HAP-1 (cell line): ENCODE measurements at regions not wholly inside any gene's neighbourhood (a gene's known extent, or its start where the extent isn't known, plus 50 kb on each side); places are given as distances from the start of the nearest gene placed in this dataset.

Experiments used
- DNase-seq, 2 experiments: peaks; one replicate each; pipeline ENCODE4 v3.0.0-alpha.2; 2016 to 2020; ENCODE audit warnings: low spot score in 2 of 2
- H3K27me3 ChIP-seq: fragments of 250-450 bp; sonication (Bioruptor Pico); 2 replicates; pipeline ENCODE4 v1.5.1; 2020; ENCODE audit warnings: low read depth, mild to moderate bottlenecking, moderate library complexity
- H3K36me3 ChIP-seq: fragments of 250-450 bp; sonication (Bioruptor Pico); replicated peaks from 2 replicates; pipeline ENCODE4 v1.5.1; 2020; ENCODE audit warnings: mild to moderate bottlenecking
- H3K4me1 ChIP-seq: fragments of 250-450 bp; sonication (Bioruptor Pico); 2 replicates; pipeline ENCODE4 v1.5.1; 2020; ENCODE audit warnings: mild to moderate bottlenecking
- H3K4me3 ChIP-seq: fragments of 250-450 bp; sonication (Bioruptor Pico); 2 replicates; pipeline ENCODE4 v1.5.1; 2020; ENCODE audit warnings: mild to moderate bottlenecking, moderate library complexity
- H3K9me3 ChIP-seq: fragments of 250-450 bp; sonication (Bioruptor Pico); 2 replicates; pipeline ENCODE4 v1.5.1; 2020; ENCODE audit warnings: mild to moderate bottlenecking, moderate library complexity
- in situ Hi-C: fragments of 300-500 bp; cut with MboI; formaldehyde crosslinking; loops from 3 replicates; pipeline ENCODE4 v1.14.3; 2020; ENCODE audit warnings: low sequenced_read_pairs, inconsistent platforms, mixed read lengths

DNA sequence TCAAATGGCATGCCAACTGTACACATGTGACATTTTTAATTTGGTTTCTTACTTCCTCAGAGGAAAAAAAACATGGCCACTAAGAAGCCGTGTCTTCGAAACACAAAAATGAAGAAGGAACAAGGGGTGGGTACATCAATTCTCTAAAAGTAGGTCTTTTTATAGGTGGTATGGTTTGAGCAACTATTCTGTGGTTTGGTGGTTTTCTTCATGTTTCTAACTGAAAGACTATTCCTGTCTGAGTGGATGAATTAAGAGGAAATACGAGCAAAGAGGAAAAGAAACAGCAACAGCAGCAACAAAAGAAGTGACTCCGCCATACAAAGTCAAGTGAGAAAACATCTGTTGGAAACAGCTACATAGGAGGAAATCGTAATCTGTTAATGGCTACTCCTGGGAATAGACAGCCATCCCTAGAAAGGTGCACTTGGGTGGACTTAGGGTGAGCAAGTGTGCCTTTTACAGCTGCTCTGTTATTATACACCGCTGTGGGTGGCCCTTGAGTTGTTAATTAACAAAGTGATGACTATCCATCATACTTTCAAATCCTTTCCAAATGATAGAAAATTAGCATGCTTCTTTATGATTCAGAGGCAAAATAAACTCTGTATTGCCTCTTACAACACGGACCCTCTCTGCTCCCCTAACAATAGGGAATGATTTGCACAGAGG, 575.8 kb downstream of the TLE1 start:
- Histone ChIP-seq H3K4me1 (no peaks in the 10 kb centered on the region), H3K9me3 (0 out of 2 replicates have a peak, but pooled peaks cover 2% of the 10 kb centered on the region), H3K36me3 (no peaks in the 10 kb centered on the region), H3K27me3 (no peaks in the 10 kb centered on the region), H3K4me3 (no peak overlapping the region)
- in situ Hi-C loops: no loop called here
- DNase-seq: no peak

- H3K9me3 ChIP-seq: no peaks in the 10 kb centered on the region
- DNase-seq: no peak
- no peaks in the 10 kb centered on the region for H3K36me3 ChIP-seq
- H3K4me1 ChIP-seq: no peaks in the 10 kb centered on the region
- no peaks in the 10 kb centered on the region for H3K27me3 ChIP-seq
- in situ Hi-C loops: no loop called here
- no peak overlapping the region for H3K4me3 ChIP-seq
These were observed 576.5 kb downstream of the TLE1 start for GRCh38 chr9:81112627-81113452.

GRCh38 chr9:81108821-81109220, 580.5 kb downstream of the TLE1 start:
- no peaks in the 10 kb centered on the region for H3K27me3 ChIP-seq
- DNase-seq: no peak
- no peaks in the 10 kb centered on the region for H3K36me3 ChIP-seq
- in situ Hi-C loops: no loop called here
- no peaks in the 10 kb centered on the region for H3K9me3 ChIP-seq
- no peaks in the 10 kb centered on the region for H3K4me1 ChIP-seq
- no peak overlapping the region for H3K4me3 ChIP-seq

- in situ Hi-C loops: no loop called here
- no peak for DNase-seq
- no peaks in the 10 kb centered on the region for H3K27me3 ChIP-seq
These were observed 581.0 kb downstream of the TLE1 start for GRCh38 chr9:81108391-81108790.

GRCh38 chr9:81103597-81104471, 585.5 kb downstream of the TLE1 start:
- in situ Hi-C loops: no loop called here
- H3K27me3 ChIP-seq: no peaks in the 10 kb centered on the region
- no peaks in the 10 kb centered on the region for H3K36me3 ChIP-seq
- no peaks in the 10 kb centered on the region for H3K4me1 ChIP-seq
- H3K4me3 ChIP-seq: no peak overlapping the region
- no peaks in the 10 kb centered on the region for H3K9me3 ChIP-seq
- no peak for DNase-seq

More at GRCh38 chr9:81108391-81108790, 581.0 kb downstream of the TLE1 start:
- H3K9me3 ChIP-seq: no peaks in the 10 kb centered on the region
- H3K36me3 ChIP-seq: no peaks in the 10 kb centered on the region
- H3K4me1 ChIP-seq: no peaks in the 10 kb centered on the region
- H3K4me3 ChIP-seq: no peak overlapping the region

- H3K4me1 ChIP-seq: no peaks in the 10 kb centered on the region
- no peaks in the 10 kb centered on the region for H3K27me3 ChIP-seq
- H3K36me3 ChIP-seq: no peaks in the 10 kb centered on the region
- in situ Hi-C loops: no loop called here
- no peak for DNase-seq
- no peak overlapping the region for H3K4me3 ChIP-seq
- H3K9me3 ChIP-seq: no peaks in the 10 kb centered on the region
These were observed 592.1 kb downstream of the TLE1 start for GRCh38 chr9:81097131-81097847.

DNA sequence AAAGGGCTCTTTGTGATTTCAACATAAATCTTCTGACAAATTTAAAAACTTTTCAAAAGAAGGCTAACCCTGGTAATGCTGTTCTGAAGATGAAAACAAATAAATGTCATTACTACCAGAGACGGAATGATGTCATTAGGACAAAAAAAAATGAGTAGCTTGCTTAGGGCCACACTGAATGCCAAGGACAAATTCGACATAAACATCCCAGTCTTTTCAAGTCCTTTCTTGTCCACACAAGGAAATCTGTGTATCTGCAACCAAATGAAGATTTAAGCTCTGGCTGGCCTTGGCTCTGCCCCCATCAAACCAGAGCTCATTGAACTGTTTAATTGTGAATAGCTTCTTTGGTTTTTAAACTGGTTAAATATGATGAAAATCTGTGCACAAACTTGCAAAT, 592.7 kb downstream of the TLE1 start:
- H3K9me3 ChIP-seq: no peaks in the 10 kb centered on the region
- H3K27me3 ChIP-seq: no peaks in the 10 kb centered on the region
- DNase-seq: no peak
- H3K4me3 ChIP-seq: no peak overlapping the region
- H3K4me1 ChIP-seq: no peaks in the 10 kb centered on the region
- in situ Hi-C loops: no loop called here
- no peaks in the 10 kb centered on the region for H3K36me3 ChIP-seq

DNA sequence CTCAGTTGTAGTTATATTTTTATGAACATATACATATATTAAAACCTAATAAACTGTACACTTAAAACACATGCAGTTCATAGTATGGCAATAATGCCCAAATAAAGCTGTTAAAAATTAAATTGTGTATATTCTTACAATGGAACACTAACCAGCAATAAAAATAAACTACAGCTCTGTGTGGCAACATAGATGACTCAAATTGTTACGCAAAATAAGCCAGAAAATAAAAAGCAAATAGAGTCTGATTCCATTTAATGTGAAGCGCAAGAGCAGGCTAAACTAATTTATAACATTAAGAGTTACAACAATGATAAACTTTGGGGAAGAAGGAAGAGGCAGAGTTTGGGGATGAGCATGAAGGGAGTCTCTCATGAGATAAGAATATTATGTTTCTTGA, 597.3 kb downstream of the TLE1 start:
- Histone ChIP-seq H3K4me3 (no peak overlapping the region), H3K4me1 (no peaks in the 10 kb centered on the region), H3K27me3 (no peaks in the 10 kb centered on the region), H3K36me3 (no peaks in the 10 kb centered on the region), H3K9me3 (no peaks in the 10 kb centered on the region)
- in situ Hi-C loops: no loop called here
- no peak for DNase-seq

DNA sequence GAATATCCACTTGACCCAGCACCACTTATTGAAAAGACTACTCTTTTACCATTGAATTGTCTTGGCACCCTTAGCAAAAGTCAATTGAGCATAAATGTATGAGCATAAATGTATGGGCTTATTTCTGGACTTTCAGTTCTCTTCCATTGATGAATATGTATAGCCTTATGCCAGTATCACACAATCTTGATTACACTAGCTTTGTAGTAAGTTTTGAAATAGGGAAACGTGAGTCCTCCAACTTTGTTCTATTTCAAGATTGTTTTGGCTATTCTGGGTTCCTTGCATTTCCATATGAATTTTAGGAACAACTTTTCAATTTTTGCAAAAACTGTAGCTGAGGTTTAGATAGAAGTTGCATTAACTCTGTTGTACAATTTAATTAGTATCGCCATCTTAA, 601.0 kb downstream of the TLE1 start:
- in situ Hi-C loops: no loop called here
- Histone ChIP-seq H3K4me3 (no peak overlapping the region), H3K36me3 (no peaks in the 10 kb centered on the region), H3K27me3 (no peaks in the 10 kb centered on the region), H3K9me3 (no peaks in the 10 kb centered on the region), H3K4me1 (no peaks in the 10 kb centered on the region)
- no peak for DNase-seq

- Histone ChIP-seq H3K27me3 (no peaks in the 10 kb centered on the region), H3K36me3 (no peaks in the 10 kb centered on the region), H3K4me1 (no peaks in the 10 kb centered on the region), H3K9me3 (no peaks in the 10 kb centered on the region), H3K4me3 (no peak overlapping the region)
- in situ Hi-C loops: no loop called here
- DNase-seq: no peak
These were observed 602.9 kb downstream of the TLE1 start for GRCh38 chr9:81086416-81086815.

- in situ Hi-C loops: no loop called here
- no peak overlapping the region for H3K4me3 ChIP-seq
- no peak for DNase-seq
These were observed 605.4 kb downstream of the TLE1 start for GRCh38 chr9:81083854-81084512.

GRCh38 chr9:81083067-81083466, 606.3 kb downstream of the TLE1 start:
- in situ Hi-C loops: no loop called here
- no peak for DNase-seq

More at GRCh38 chr9:81083854-81084512, 605.4 kb downstream of the TLE1 start:
- Histone ChIP-seq H3K36me3 (no peaks in the 10 kb centered on the region), H3K9me3 (no peaks in the 10 kb centered on the region), H3K27me3 (no peaks in the 10 kb centered on the region), H3K4me1 (no peaks in the 10 kb centered on the region)

GRCh38 chr9:81082221-81082620, 607.1 kb downstream of the TLE1 start:
- Histone ChIP-seq H3K36me3 (no peaks in the 10 kb centered on the region), H3K9me3 (no peaks in the 10 kb centered on the region), H3K4me1 (no peaks in the 10 kb centered on the region), H3K27me3 (no peaks in the 10 kb centered on the region), H3K4me3 (no peak overlapping the region)
- in situ Hi-C loops: no loop called here
- DNase-seq: no peak

More at GRCh38 chr9:81083067-81083466, 606.3 kb downstream of the TLE1 start:
- no peaks in the 10 kb centered on the region for H3K9me3 ChIP-seq
- no peaks in the 10 kb centered on the region for H3K4me1 ChIP-seq
- no peaks in the 10 kb centered on the region for H3K27me3 ChIP-seq
- H3K36me3 ChIP-seq: no peaks in the 10 kb centered on the region
- H3K4me3 ChIP-seq: no peak overlapping the region
